DND-41 (cell line): ENCODE measurements at regions not wholly inside any gene's neighbourhood (a gene's known extent, or its start where the extent isn't known, plus 50 kb on each side); places are given as distances from the start of the nearest gene placed in this dataset.

Source experiments
- EZH2 ChIP-seq: IDR thresholded peaks from 3 replicates; pipeline ENCODE4 v1.6.1; 2012; ENCODE audit warnings: borderline replicate concordance, low read depth, mild to moderate bottlenecking, moderate library complexity, low read length, inconsistent platforms; ENCODE audit not compliant: severe bottlenecking
- TF ChIP-seq, protein P1 (sequence below): IDR thresholded peaks from 2 replicates; pipeline ENCODE4 v1.5.1; 2012; ENCODE audit warnings: borderline replicate concordance, low read length, moderate library complexity, mild to moderate bottlenecking; ENCODE audit not compliant: poor library complexity, severe bottlenecking; ENCODE audit errors: extremely low read depth

DNA sequence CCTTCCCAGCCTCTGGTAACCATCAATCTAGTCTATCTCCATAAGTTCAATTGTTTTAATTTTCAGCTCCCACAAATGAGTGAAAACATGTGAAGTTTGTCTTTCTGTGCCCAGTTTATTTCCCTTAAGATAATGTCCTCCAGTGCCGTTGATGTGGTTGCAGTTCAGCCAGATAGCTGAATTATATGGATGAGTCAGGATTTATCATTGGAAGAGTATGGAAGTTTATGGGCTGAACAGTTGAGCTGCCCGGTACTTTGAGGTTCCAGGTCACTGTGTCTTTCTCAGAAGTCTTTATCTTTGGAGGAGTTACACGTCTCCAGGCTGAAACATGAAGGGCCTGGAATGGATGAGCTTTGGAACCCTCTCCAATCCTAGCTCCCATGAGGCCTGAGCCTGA lies 120.1 kb downstream of the ASCL4 start:
- TF ChIP-seq, protein P1, sequence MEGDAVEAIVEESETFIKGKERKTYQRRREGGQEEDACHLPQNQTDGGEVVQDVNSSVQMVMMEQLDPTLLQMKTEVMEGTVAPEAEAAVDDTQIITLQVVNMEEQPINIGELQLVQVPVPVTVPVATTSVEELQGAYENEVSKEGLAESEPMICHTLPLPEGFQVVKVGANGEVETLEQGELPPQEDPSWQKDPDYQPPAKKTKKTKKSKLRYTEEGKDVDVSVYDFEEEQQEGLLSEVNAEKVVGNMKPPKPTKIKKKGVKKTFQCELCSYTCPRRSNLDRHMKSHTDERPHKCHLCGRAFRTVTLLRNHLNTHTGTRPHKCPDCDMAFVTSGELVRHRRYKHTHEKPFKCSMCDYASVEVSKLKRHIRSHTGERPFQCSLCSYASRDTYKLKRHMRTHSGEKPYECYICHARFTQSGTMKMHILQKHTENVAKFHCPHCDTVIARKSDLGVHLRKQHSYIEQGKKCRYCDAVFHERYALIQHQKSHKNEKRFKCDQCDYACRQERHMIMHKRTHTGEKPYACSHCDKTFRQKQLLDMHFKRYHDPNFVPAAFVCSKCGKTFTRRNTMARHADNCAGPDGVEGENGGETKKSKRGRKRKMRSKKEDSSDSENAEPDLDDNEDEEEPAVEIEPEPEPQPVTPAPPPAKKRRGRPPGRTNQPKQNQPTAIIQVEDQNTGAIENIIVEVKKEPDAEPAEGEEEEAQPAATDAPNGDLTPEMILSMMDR: no peak
- no peak for TF ChIP-seq EZH2
